Mucosa of gallbladder (tissue), 1 donor: ENCODE measurements at regions not wholly inside any gene's neighbourhood (a gene's known extent, or its start where the extent isn't known, plus 50 kb on each side); places are given as distances from the start of the nearest gene placed in this dataset.
"Not testable (repeated sequence)": the region's sequence is repeated elsewhere in the genome, so short reads cannot be mapped to it uniquely, and the experiment has no call there.

Source experiments
- DNase-seq: peaks from one replicate; pipeline ENCODE4 v3.0.0-alpha.2; 2020; ENCODE audit warnings: low spot score
- donor health status: DM: no; HTN: no; CAD: no.

- no peak for DNase-seq
Observed at GRCh38 chr5:92561411-92561959, 1019.5 kb downstream of the NR2F1-AS1 start.

DNA sequence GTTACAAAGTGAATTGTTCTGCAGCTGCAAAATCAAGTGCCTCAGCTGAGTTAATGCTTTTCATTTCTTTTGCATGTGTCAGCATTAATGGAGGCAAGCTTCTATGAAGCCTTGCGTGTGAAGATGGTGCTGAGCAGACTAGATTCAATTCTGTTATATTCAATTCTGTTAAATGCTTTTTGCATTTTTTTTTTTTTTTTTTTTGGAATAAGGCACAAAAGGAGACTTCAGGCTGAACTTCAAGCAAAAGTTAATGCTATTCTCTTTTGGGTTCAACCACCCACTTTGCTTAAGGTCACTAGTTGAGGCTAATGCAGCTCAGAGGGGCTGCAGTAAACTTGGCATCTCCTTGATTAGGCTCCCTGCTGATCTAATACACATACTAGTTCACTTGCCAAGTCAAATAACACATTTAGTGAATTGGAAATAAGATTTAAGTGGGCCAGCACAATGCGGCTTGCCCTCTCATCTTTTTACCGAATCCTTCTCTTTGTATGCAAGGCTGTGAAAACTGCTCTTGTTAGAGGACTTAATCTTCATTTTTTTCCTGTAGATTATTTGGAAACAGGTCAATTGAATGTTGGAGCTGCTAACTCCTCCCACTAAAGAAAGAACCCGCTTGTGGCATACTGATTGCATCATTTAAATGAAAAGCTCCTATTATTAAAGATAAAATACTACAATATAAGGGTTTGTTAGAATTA, 1020.2 kb downstream of the NR2F1-AS1 start:
- DNase-seq: no peak

- DNase-seq: no peak
Observed at GRCh38 chr5:92559781-92560180, 1021.2 kb downstream of the NR2F1-AS1 start.

GRCh38 chr5:92559331-92559730, 1021.7 kb downstream of the NR2F1-AS1 start:
- DNase-seq: no peak

DNA sequence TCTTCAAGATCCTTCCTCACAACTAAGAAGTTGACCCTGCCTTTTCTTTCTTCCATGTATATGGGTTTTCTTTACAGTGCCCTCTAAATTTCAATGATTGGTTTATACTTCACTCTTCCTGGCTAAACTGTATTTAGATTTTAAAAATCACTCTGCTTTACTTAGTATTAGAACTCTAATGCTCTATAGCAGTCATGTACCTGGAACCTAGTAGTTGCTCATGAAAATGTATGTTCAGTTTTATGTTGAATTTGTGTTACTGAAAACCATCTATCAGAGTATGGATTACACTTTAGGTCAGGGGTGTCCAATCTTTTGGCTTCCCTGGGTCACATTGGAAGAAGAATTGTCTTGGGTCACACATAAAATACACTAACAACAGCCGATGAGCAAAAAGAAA, 1024.3 kb downstream of the NR2F1-AS1 start:
- no peak for DNase-seq

DNA sequence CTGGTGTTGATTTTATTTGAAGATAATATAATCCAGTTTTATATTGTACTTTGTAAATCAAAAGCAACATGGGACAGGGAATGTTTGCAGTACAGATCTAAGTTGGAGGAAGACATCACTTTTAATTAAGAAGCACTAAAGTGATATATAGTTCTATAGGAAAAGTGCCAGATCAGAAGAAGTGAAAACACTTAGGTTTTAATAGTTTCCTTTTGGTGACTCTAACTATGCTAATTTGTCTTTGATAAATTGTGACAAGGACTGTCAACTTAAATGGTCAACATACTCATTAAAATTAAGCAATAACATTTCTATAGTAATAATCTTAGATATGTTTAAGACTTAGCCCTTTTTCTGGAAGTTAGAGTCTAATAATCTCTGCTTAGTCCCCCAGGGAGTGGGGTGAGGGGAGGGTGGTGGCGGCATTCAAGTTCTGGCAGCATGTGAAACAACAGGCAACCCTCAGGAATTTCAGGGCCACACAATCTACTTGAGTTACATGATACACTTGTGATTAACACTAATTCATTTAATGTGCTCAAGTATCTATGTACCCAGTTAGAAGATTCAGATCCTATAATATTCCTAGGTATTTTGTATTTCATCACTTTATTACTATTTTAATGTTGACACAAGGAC, 1026.5 kb downstream of the NR2F1-AS1 start:
- DNase-seq: no peak

GRCh38 chr5:92553326-92553725, 1027.7 kb downstream of the NR2F1-AS1 start:
- no peak for DNase-seq

DNA sequence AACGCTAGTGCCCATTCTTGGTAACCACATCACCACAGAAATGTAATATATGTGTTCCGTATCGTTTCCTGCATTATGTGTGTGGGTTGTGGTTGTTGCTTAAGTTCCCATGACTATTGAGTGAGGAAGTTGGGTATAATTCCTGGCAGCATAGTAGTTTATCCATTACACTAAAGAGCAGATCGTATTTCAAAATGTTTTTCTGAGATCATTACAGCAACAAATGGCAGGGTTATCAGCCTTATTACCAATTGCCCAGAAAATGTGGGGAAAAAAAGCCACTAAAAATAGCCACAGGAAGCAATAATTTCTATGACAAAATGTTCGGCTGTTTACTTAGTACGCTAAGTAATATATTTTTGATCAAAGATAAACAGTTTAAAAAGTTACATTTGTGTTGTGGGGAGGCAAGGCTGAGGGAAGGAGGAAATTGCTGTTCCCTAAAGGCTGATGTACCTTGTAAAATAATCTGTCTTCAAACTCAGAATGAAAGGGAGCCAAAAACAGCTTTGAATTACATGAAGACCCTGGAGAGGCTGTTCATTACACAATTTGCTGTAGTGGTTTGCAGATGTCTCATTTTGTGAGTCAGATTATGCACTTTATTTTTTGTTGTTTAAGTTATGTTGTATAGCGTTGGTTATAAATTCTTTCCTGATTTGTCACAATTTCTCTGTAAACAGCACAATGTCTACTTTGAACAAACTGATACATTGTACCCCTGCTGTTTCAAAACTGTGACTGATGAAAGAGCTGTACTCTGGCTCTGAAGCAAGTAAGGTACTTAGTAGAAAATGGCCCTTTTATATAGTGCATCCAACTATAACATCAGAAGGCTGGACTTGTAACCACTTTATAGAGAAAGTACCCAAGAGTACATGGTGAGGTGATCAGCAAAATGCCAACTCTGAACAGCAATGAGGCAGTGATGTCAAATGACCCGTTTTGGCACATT, 1028.5 kb downstream of the NR2F1-AS1 start:
- no peak for DNase-seq

- no peak for DNase-seq
Observed at GRCh38 chr5:92548346-92548745, 1032.7 kb downstream of the NR2F1-AS1 start.

GRCh38 chr5:92544596-92544995, 1036.4 kb downstream of the NR2F1-AS1 start:
- DNase-seq: no peak

DNA sequence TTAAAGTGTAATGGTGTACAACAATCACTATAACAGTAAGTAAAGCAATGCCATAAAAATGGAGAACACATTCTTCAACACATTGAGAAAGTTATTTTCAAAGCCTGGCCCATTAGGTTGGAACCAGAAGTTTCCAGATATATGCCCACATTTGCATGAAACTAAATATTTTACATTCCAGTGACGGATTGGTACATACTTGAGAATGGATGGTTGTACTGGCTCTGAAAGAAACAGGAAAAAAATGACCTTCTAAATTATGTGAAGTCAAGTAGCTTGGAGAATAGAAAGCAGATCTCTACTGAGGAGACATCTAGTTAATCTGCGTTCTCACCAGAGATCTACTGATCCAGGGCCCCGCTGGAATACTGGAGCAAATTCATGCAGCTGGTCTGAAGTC, 1037.0 kb downstream of the NR2F1-AS1 start:
- no peak for DNase-seq

GRCh38 chr5:92543201-92543600, 1037.8 kb downstream of the NR2F1-AS1 start:
- no peak for DNase-seq

DNA sequence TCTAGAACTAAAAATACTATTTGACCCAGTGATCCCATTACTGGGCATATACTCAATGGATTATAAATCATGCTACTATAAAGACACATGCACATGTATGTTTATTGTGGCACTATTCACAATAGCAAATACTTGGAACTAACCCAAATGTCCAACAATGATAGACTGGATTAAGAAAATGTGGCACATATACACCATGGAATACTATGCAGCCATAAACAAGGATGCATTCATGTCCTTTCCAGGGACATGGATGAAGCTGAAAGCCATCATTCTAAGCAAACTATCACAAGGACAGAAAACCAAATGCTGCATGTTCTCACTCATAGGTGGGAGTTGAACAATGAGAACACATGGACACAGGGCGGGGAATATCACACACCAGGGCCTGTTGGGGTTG, 1039.0 kb downstream of the NR2F1-AS1 start:
- DNase-seq: not testable (repeated sequence)

DNA sequence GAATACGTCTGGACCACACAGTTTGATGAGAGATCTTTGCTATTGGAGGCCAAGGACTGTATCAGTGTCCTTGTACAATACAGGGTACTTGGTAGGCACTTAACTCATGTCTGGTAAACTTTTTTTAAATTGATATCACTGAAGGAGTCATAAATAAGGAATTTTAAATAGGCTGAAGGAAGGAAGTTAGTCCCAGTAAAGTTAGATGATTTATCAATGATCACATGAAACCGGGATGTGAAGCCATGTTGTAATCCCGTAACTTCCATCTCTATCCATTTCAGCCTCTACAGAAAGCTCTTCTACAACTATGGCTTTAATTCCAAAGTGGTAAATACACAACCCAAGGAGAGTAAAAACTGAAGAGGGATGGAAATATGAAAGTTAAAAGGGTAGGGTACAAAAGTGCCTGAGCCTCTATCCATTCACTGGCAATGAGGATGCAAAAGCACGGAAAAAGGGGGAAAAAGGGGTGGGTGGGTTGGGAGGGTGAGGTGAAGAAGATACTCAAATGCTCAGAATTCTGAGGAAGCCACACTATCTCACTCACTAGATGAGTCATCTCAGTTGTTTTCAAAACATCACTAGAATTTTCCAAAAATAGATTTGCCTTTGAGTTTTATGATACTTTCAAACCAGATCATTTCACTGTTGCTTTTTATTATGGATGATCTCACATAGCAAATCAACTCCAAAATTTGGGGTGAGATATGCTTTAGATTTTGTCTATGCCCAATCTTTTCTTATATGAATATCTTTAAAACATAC, 1053.5 kb downstream of the NR2F1-AS1 start:
- DNase-seq: no peak

DNA sequence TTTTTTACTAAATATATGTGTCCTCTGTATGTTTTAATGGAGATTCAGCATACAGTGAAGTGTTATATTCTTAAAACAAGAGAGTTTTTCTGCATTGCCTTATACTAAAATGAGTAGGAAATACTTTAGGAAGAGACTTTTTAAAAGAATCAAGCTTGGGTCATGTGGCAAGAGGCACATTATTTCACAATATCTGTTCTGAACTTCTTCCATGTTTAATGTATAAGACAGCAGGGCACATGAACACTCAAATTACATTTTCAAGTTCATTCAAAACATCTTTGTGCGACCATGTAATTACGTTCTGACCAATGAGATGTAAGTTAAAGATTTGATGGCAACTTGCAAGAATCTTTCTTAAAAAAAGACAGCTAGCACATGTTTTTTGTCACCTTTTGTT, 1055.9 kb downstream of the NR2F1-AS1 start:
- DNase-seq: no peak

DNA sequence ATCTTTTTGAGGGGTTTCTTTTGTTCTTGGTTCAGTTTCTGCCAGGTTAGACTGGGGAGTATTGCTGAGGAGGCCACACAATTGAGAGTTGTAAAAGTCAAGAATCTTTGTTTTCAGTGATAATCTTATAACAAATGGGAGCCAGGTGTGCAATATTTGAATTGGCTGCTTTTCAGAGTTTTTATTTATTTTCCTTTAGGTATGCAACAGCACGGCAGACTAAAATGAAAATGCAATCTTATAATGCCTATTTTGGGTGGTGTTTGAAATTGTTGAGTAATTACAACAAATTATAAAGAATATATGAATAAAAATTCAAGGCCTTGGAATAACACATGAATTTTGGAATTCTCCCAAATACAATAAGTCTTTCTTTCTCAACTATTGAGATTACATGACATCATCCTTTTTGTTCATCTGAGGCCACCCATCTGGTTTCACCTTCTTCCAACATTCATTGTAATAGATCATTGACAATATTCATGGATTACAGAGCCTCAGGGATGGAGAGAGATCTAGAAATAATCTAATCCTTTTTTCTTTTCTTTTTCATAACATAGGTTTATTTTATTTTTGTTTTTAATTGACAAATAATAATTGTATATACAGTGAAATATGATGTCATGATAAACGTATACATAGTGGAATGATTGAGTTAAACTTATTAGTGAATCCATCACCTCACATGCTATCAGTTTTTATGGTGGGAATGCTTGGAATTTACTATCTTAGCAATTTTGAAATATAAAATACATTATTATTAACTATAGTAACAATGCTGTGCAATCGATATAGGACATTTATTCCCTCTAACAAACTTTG, 1061.0 kb downstream of the NR2F1-AS1 start:
- no peak for DNase-seq

DNA sequence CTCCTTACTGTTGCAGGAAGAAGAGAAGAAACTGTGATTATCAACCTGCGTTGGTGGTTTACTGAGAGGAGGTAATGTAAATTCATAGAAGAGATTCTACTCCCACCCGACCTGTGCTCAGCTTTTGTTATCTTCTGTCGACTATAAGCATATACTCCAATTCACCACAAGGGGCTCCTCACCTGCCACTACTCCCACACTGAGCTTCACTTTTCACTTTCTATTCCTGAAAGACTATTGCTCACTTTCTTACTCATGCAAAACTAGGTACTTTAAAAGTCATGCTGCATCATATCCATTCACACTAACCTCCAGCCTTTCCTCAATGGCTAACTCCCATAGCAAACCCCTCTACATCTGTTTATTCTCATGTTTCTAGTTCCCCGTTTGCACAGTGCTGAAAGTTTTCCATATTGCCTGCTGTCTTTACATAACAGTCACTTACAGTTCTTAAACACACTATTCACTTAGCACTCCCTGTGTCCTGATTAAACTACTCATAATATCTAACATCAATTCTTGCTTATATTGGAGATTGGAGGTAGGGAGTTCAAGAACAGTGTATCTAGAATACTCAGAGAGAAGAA, 1062.6 kb downstream of the NR2F1-AS1 start:
- no peak for DNase-seq

- DNase-seq: no peak
Observed at GRCh38 chr5:92514896-92515295, 1066.1 kb downstream of the NR2F1-AS1 start.

- DNase-seq: no peak
Observed at GRCh38 chr5:92513067-92513466, 1068.0 kb downstream of the NR2F1-AS1 start.

DNA sequence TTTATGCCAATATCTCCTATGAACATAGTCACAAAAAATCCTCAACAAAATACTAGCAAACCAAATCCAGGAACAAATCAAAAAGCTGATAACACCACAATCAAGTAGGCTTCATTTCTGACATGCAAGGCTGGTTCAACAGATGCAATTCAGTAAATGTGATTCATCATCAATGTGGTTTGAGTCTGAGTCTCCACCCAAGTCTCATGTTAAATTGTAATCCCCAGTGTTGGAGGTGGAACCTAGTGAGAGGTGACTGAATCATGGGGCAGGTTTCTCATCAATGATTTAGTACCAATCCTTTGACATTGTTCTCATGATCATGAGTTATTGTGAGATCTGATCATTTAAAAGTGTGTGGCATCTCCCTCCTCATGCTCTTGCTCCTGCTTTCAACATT, 1072.7 kb downstream of the NR2F1-AS1 start:
- no peak for DNase-seq
